ENCODE measurements at regions not wholly inside any gene's neighbourhood (a gene's known extent, or its start where the extent isn't known, plus 50 kb on each side); places are given as distances from the start of the nearest gene placed in this dataset.
A peak's percentile ranks its signal among the peaks of the same experiment; 100 is the strongest.

DNA sequence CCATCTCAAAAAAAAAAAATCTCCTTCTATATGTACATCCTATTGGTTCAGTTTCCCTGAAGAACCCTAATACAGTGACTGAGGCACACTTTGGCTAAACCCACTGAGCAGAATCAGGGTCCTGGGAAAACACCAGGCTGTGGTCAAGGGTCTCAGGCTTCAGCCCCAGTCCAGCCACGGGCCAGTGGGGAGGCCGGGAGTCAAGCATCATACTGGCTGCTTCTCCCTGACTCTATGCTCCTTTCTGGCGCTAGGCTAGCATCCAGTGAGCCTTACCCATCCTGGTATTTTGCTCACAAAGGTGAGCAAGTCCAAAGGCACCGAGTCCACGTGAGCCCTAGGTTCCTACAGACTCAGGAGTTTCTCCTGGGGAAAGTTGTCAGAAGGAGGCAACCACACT is 752.5 kb downstream of the BRD1 start:
- DNase-seq = no peak

GRCh38 chr22:49073873-49074417 is 753.7 kb downstream of the BRD1 start:
- DNase-seq = no peak

DNA sequence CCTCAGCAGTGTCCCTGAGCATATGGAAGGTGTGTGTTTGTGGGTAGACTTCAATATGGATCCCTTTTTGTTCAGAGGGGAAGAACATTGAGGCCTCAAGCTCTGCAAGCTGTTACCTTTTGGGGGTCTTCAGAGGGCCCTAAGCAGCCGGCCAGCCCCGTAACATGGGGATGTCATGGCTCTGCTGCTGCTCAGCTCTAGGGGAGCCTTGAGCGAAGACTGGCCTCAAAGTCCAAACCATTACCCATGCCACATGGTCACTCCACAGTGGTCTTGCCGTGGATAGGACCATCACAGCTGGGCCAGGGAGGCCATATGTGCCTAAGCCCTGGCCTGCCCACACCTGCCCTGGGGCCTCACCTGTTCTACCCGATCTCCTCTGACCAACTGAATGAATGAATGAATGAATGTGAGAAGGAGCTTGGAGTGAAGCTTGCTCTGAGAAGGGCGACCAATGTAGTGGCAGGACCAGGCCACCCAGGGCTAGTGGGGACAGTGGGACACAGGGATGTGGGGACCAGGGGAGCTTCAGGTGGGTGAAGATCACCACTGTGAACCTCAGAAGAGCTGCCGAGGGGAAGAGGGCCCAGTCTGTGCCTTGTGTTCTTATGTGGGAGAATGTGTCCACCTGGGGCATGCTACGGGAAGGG is 754.6 kb downstream of the BRD1 start:
- no peak for DNase-seq

DNA sequence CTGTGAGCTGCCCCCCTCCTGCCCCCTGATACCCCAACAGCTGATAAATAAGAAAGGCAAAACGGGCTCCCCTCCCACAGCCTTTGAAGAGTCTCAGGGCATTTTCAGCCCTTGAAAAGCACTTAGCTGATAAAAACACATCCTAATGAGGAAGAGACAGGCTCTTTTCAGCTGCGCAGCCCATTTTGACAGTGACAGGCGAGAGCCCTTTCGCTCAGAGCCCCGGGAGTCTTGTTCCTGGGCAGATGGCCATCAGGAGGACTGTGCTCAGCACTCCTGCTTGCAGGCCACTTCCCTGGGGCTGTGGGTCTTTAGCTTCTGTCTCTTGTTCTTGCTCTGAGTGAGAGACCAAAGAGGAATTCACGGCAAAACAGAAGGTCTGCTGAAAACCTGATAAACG is 757.2 kb downstream of the BRD1 start:
- DNase-seq = no peak

GRCh38 chr22:49068861-49069500 is 758.7 kb downstream of the BRD1 start:
- no peak for DNase-seq

- DNase-seq = no peak
These were observed 760.2 kb downstream of the BRD1 start for GRCh38 chr22:49067504-49067903.

DNA sequence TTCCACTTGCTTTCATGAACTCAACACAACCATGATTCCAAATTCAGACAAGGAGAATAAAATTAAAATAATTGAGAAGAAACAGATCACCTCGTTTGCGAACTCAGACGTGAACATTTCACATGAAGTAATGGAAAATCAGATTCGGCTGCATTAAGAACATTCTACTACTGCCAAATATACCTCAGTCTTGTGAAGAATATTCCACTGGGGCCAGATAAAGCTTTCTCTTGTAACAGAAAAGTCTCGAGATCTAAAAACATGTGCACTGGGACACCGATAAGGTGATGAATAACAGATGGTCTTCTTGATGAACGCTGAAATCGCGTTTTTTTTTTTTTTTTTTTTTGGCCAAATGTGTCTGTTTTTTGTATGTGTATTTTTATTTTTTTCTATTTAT is 761.1 kb downstream of the BRD1 start:
- DNase-seq = no peak

- DNase-seq = no peak
These were observed 762.8 kb downstream of the BRD1 start for GRCh38 chr22:49064836-49065235.

DNA sequence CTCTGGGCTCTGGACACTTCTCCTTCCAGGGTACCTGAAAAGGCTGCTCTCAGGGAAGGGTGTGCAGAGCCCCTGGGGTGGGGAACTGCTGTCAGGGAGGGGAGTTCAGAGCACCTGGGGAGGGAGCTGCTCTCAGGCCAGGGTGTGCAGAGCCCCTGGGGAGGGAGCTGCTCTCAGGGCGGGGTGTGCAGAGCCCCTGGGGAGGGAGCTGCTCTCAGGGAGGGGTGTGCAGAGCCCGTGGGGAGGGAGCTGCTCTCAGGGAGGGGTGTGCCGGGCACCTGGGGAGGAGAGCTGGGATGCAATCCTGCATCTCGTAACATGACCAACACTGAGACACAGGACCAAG is 764.2 kb downstream of the BRD1 start:
- DNase-seq = no peak

GRCh38 chr22:49062802-49063544 is 764.7 kb downstream of the BRD1 start:
- no peak for DNase-seq

GRCh38 chr22:49062155-49062801 is 765.4 kb downstream of the BRD1 start:
- DNase-seq = peak; percentile 22

DNA sequence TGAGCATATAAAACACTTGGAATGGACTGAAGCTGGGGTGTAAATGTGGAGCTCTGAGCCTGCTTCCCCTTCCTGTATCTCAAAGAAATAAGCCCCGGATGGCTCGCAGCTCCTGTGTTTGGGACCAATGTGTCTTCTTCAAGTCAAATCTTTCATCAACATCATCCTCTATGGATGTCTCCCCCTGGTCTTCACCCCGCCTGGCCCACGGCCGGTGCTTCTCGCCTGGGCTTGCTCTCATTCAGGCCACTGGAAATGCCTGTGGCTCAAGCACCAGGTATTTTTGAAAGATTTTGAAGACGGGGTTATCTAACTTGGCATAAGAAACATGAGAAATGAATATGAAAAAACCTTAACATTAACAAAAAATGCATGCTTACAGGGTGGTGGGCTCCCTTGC is 769.8 kb downstream of the BRD1 start:
- no peak for DNase-seq

- DNase-seq = no peak
These were observed 771.4 kb downstream of the BRD1 start for GRCh38 chr22:49056301-49056700.

DNA sequence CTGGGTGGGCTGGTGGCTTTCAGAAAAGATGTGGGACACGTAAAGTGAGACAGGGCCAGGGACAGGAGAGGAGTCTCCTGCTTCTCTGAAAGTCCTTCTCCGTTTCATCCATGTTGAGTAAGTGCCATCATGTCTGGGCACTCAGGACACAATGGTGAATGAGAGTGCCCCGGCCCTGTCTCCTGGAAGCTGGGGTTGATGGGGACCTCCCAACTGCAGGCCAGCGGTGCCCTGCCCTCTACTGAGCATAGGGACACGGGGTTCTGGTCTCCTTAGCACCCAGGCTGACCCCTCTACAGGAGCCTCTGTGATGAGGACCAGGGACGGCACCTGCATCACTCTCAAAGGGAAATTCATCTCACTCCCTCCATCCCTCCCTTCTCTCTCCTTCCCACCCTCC is 772.3 kb downstream of the BRD1 start:
- no peak for DNase-seq

DNA sequence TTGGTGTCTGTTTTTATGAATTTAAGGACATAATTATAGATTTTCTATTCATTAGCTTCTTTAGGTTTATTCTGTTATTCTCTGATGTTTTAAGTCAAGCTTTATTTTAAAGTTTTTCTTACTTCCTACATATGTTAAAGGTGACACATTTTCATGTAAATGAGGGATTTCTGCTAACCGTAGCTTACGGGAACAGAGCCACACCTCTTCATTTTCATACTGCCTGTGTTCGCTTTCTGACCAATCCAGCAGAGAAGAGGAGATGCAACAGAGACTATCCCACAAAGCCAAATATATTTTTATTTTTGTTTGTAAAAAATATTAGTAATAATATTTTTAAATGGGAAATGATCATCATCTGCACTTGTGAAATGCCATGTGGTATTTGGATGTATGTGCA is 774.1 kb downstream of the BRD1 start:
- no peak for DNase-seq

- no peak for DNase-seq
These were observed 775.1 kb downstream of the BRD1 start for GRCh38 chr22:49052560-49052959.

DNA sequence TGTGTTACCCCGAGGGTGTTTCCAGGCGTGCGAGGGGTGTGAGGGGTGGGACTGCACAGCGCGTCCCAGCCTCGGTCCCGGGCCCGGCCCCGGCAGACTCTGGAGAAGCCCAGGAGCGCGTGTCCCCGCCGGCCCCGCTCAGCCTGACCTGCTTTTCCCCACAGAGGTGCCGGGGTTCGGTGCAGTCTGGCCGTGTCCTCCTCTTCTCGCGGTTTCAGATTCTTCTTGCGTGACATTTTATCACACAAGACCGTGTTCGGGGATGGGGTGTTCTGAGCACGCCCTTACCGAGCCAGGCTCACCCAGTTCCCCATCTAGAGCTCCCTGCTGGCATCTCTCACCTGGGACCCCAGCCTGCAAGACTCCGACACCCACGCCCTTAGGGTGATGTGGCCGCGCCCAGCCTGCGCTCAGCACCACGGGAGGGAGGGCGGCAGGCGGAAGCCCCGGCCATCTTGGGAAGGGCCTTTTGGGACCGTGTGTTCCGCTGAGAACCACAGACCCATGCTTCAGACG is 775.6 kb downstream of the BRD1 start:
- no peak for DNase-seq

- DNase-seq = no peak
These were observed 776.1 kb downstream of the BRD1 start for GRCh38 chr22:49051491-49052022.

DNA sequence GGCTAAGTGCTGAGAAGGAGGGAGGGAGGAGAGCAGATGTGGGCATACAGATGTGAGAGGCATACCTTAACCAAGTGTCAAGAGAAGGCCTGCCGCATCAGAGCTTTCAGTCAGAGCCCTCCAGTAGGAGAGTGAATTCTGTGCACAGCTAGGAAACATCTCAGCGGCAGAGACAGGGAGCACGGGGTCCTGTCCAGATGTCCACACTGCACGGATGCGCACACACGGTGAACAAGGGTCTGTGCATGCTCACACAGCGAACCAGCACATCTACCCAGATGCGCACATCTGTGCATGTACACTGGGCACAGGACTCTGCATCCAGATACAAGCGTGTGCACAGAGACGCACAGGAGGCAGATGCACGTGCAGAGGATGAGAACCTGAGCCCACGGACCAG is 778.0 kb downstream of the BRD1 start:
- no peak for DNase-seq

- no peak for DNase-seq
These were observed 779.1 kb downstream of the BRD1 start for GRCh38 chr22:49048591-49048990.

- no peak for DNase-seq
These were observed 780.2 kb downstream of the BRD1 start for GRCh38 chr22:49047447-49047846.

- DNase-seq = peak; percentile 57
These were observed 780.9 kb downstream of the BRD1 start for GRCh38 chr22:49046546-49047361.

All from NCI-H1105 (cell line).